GM10248 (cell line): ENCODE measurements at regions not wholly inside any gene's neighbourhood (a gene's known extent, or its start where the extent isn't known, plus 50 kb on each side); places are given as distances from the start of the nearest gene placed in this dataset.

Source experiments
- CTCF ChIA-PET: fragments of 300-600 bp; sonication (Branson Sonifier 250); formaldehyde crosslinking; extraction: SDS; loops from one replicate; lab custom pipeline; 2021; ENCODE audit warnings: antibody characterized with exemption; lab: Yijun Ruan, JAX
- POLR2A ChIA-PET: fragments of 350-650 bp; sonication (Branson Sonifier 250); formaldehyde crosslinking; extraction: SDS; loops from one replicate; lab custom pipeline; 2020; ENCODE audit warnings: antibody characterized with exemption; lab: Yijun Ruan, JAX
- DNase-seq: peaks from one replicate; pipeline ENCODE4 v3.0.0; 2012; ENCODE audit errors: extremely low spot score
- CTCF ChIP-seq: IDR thresholded peaks from 2 replicates; pipeline ENCODE4 v1.5.1; 2012; ENCODE audit warnings: mild to moderate bottlenecking, low read depth; ENCODE audit errors: extremely low read depth, missing control alignments, control extremely low read depth

GRCh38 chr9:11142965-11143738 is 530.4 kb upstream of the PTPRD start:
- CTCF ChIA-PET: interaction anchor here (1.6 kb wide), 1 partner anchor 14 kb away, joined by 7 read pairs; no protein-coding TSS in a partner anchor
- DNase-seq: no peak
- no peak for TF ChIP-seq CTCF
- POLR2A ChIA-PET: no interaction called here

DNA sequence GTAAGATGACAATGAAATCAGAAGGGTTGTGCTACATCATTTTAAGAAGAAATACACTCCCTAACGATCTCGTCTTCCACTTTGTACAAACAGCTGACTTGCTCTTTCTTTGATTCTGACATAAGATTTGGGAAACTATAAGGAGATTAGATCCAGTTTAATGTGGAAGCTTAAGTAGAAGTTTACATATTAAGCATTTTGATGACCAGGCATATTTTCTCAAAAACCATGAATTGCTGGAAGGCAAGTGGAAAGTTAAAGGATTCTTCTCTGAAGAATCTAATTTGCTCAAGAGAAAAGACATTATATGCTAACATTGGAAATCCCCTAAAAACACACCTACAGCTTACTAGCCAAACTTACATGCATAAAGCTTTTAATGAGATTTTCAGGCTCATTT is 531.9 kb upstream of the PTPRD start:
- ChIA-PET CTCF (no interaction called here), POLR2A (no interaction called here)
- no peak for TF ChIP-seq CTCF
- DNase-seq: no peak

DNA sequence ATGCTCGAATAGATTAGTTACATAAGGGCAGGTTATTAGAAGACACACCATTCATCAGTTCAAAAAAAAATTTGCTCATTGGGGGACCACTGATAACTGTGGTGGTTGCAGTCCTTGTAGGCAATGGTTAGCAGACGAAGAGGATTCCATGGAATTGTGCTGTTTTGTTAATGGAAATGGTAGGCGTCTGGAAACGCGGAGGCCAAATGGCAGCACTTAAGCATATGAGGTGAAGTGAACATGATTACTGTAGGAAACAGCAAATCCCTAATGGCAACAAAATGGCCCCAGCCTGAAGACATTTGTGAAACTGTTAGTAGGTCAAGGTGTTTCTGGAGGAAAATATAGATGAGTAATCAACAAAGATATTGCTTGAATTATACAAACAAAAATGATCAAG is 535.4 kb upstream of the PTPRD start:
- no peak for DNase-seq
- ChIA-PET POLR2A (no interaction called here), CTCF (interaction anchor here (1.0 to 1.4 kb wide), 3 partner anchors 9 to 42 kb away, joined by 3 read pairs; no protein-coding TSS in a partner anchor)
- TF ChIP-seq CTCF: no peak

DNA sequence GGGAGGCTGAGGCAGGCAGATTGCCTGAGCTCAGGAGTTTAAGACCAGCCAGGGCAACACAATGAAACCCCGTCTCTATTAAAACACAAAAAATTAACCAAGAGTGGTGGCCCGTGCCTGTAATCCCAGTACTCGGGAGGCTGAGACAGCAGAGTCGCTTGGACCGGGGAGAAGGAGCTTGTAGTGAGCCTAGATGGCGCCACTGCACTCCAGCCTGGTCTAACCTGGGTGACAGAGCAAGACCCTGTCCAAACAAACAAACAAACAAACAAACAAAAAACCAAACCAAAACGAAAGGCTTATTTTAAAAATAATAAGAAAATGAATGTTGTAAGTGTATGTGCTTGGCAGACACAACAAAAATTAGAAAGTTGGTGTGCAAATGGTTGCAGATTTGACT is 536.3 kb upstream of the PTPRD start:
- ChIA-PET CTCF (interaction anchor here (1.0 kb wide), 1 partner anchor 12 kb away, joined by 3 read pairs; no protein-coding TSS in a partner anchor), POLR2A (no interaction called here)
- no peak for TF ChIP-seq CTCF
- DNase-seq: no peak

- ChIA-PET POLR2A (no interaction called here), CTCF (interaction anchor here (2.2 kb wide), 1 partner anchor 15 kb away, joined by 7 read pairs; no protein-coding TSS in a partner anchor)
- no peak for TF ChIP-seq CTCF
- no peak for DNase-seq
Observed at GRCh38 chr9:11158063-11158462, 545.3 kb upstream of the PTPRD start.

- no peak for DNase-seq
- POLR2A ChIA-PET: no interaction called here
- CTCF ChIA-PET: no interaction called here
- no peak for TF ChIP-seq CTCF
Observed at GRCh38 chr9:11158676-11159075, 545.9 kb upstream of the PTPRD start.
